ENCODE measurements at regions not wholly inside any gene's neighbourhood (a gene's known extent, or its start where the extent isn't known, plus 50 kb on each side); places are given as distances from the start of the nearest gene placed in this dataset.

DNA sequence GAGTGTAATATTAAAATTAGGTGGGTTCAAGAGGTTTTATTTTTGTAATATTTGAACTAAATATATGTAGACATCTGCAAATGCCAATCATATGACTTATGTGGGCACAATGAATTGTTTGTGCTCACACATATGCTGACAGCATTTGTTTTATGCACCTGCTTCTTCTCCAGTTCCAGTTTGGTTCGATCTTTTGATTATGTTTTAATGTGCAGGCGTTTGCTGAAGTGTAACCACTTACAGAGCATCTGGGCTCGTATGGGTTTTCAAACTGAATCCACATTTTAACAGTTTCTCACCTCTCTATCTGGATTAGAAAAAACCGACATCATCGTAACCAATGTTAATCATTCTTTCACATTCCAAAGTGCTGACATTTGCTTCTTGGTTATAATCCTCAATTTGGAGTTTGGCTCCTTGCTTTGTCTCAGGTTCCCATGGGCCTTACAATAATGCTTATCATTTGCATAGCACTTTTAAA is 129.1 kb upstream of the SPACA1 start:
- H3K9me1 ChIP-seq (replicated peaks; ENCODE audit: control insufficient read depth, extremely low read depth, insufficient read depth, low read length) = no peaks in the 10 kb centered on the region
- H3K4me2 ChIP-seq (ENCODE audit: insufficient read depth, low read length) = no peak overlapping the region
- H3K27me3 ChIP-seq (ENCODE audit: control insufficient read depth in 2 of 2, insufficient read depth in 2 of 2, low read length in 2 of 2) = peaks cover 2 to 4% of the 10 kb centered on the region in 2 experiments
- no peaks in the 10 kb centered on the region for H3K9me3 ChIP-seq (replicated peaks; ENCODE audit: control insufficient read depth, insufficient read depth, low read length)
- H3K27ac ChIP-seq (ENCODE audit: insufficient read depth, low read depth, low read length) = no peak overlapping the region
- H4K20me1 ChIP-seq (replicated peaks; ENCODE audit: control insufficient read depth, extremely low read depth, insufficient read depth, low read length) = no peaks in the 10 kb centered on the region
- ChIA-PET POLR2A (no interaction called here), CTCF (interaction anchor here (1.2 to 2.0 kb wide), 4 partner anchors 8 to 574 kb away, joined by 3 to 8 read pairs (median 4); no protein-coding TSS in a partner anchor)
- no peak for DNase-seq (ENCODE audit: low read depth, low spot score)
- no peak overlapping the region for H3K9ac ChIP-seq (replicated peaks; ENCODE audit: extremely low read depth, insufficient read depth, low read length)
- intact Hi-C loops (cut with micrococcal nuclease) (loop anchor here (10.0 kb wide), 1 partner anchor 524 kb away; no protein-coding TSS in a partner anchor), dilution Hi-C loops (cut with MboI; ENCODE audit: extremely low pct_ligation_motif_present, low sequenced_read_pairs) (no loop called here)
- no peak overlapping the region for H3K4me3 ChIP-seq (replicated peaks in 1 of 3; ENCODE audit: insufficient read depth in 1 of 3, low read depth in 1 of 3, low read length in 3 of 3)
- H3K4me1 ChIP-seq (ENCODE audit: control insufficient read depth, extremely low read depth, insufficient read depth, low read length) = no peaks in the 10 kb centered on the region
- no peak overlapping the region for H2AFZ ChIP-seq (ENCODE audit: low read depth, low read length)
- no peaks in the 10 kb centered on the region for H3K36me3 ChIP-seq (ENCODE audit: control insufficient read depth in 2 of 2, extremely low read depth in 1 of 2, insufficient read depth in 2 of 2, low read length in 2 of 2)
- FAIRE-seq = no peak
- BruUV-seq (replicated peaks) = no TSS peak
- no peak for TF ChIP-seq POLR2A (IDR thresholded peaks at IDR 0.05; ENCODE audit: low read depth, low read length)
- TF ChIP-seq, protein P1, sequence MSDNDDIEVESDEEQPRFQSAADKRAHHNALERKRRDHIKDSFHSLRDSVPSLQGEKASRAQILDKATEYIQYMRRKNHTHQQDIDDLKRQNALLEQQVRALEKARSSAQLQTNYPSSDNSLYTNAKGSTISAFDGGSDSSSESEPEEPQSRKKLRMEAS (IDR thresholded peaks at IDR 0.05; ENCODE audit: insufficient read depth, insufficient read length) = no peak
- TF ChIP-seq, protein P2, sequence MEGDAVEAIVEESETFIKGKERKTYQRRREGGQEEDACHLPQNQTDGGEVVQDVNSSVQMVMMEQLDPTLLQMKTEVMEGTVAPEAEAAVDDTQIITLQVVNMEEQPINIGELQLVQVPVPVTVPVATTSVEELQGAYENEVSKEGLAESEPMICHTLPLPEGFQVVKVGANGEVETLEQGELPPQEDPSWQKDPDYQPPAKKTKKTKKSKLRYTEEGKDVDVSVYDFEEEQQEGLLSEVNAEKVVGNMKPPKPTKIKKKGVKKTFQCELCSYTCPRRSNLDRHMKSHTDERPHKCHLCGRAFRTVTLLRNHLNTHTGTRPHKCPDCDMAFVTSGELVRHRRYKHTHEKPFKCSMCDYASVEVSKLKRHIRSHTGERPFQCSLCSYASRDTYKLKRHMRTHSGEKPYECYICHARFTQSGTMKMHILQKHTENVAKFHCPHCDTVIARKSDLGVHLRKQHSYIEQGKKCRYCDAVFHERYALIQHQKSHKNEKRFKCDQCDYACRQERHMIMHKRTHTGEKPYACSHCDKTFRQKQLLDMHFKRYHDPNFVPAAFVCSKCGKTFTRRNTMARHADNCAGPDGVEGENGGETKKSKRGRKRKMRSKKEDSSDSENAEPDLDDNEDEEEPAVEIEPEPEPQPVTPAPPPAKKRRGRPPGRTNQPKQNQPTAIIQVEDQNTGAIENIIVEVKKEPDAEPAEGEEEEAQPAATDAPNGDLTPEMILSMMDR (IDR thresholded peaks at IDR 0.05; ENCODE audit: extremely low read depth in 1 of 2, insufficient read depth in 1 of 2, low read depth in 1 of 2, low read length in 2 of 2) = no peak
- TF ChIP-seq GATA2 (IDR thresholded peaks at IDR 0.05; ENCODE audit: insufficient read depth, insufficient read length, low read depth, low read length) = no peak
- TF ChIP-seq POLR2AphosphoS5 (IDR thresholded peaks at IDR 0.05; ENCODE audit: insufficient read depth, low read depth, low read length) = no peak
- TF ChIP-seq FOS (IDR thresholded peaks at IDR 0.05; ENCODE audit: borderline replicate concordance, insufficient read depth, low read length) = no peak
- TF ChIP-seq MYC (IDR thresholded peaks at IDR 0.05; ENCODE audit: low read depth, low read length) = no peak
- TF ChIP-seq EZH2 (IDR thresholded peaks at IDR 0.05; ENCODE audit: borderline replicate concordance, low read depth, low read length, severe bottlenecking) = no peak
- TF ChIP-seq JUN (IDR thresholded peaks at IDR 0.05; ENCODE audit: borderline replicate concordance, insufficient read depth, insufficient read length, low read depth) = no peak
- no peaks in the 10 kb centered on the region for H3K79me2 ChIP-seq (ENCODE audit: control insufficient read depth, insufficient read depth, low read length)
